COLO829 (cell line): ENCODE measurements at regions not wholly inside any gene's neighbourhood (a gene's known extent, or its start where the extent isn't known, plus 50 kb on each side); places are given as distances from the start of the nearest gene placed in this dataset.

Experiments used
- DNase-seq: peaks from one replicate; pipeline ENCODE4 v3.0.0; 2012; ENCODE audit warnings: low spot score

DNA sequence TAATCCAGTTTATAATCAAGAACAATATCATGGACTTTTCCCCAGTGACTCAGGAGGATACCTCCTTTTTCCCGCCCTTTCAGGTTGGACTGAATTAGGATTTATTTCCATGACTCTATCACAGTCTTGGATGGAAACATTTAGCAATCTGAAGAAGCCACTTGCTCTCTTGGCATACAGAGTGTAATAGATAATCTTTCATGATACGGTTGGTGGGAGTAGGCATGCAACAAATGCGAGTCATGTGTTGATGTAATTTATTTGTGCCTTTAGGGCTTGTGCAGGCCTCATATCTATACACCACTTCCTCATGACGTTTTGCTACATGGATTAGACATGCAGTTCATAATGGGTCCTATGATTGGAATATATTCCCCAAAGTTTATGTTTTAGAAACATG lies 54.2 kb upstream of the MCTP2 start:
- peak; percentile 26 for DNase-seq

DNA sequence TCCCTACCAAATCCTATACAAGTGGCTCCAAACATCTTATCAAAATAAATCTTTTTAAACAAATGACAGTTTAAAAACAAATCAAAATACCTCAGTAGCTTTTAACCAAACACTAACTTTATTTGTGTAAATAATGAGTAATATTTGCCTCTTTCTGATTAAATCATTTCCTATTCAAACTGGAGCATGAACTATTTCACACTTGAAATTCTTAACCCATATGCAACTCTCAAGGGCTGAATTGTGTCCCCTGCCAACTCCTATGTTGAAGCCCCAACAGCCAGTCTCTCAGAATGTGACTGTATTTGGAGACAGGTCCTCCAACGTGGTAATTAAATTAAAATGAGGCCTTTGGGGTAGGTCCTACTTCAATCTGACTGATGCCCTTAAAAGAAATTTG lies 55.9 kb upstream of the MCTP2 start:
- no peak for DNase-seq

DNA sequence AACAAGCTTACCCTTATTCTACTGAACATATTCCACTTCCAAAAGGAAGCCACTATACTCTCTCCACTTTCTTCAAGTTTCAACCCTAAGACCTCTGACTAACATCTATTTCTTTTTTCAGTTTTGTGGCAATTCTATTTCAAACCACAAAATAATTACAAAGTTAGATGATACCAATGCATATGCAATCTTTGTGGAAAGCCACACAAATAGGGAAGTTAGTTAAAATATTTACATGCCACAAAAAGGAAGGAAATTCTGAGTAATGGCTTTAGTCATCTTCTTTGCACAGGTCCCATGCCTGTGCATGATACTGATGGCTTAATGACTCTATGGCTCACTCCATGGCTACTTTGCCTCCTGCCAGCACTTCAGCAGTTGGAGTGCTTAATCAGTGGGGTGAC lies 57.0 kb upstream of the MCTP2 start:
- DNase-seq: no peak

DNA sequence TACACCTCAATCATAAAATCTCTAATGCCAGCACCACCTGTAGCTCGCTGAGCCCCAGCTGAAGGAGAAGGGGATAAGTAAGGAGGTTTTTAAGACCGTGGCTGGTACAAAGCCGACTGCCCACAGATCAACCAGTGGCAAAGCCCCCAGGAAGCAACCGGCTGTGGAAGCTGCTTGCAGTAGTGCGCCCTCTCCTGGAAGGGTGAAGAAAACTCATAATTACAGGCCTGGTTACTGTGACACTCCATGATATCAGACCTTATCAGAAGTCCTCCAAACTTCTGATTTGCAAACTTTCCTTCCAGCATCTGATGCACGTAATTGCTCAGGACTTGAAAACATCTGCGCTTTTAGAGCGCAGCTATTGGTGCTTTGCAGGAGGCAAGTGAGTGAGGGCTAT lies 63.1 kb upstream of the MCTP2 start:
- no peak for DNase-seq

- no peak for DNase-seq
These were observed 66.4 kb upstream of the MCTP2 start for GRCh38 chr15:94164971-94165370.

- DNase-seq: peak; percentile 74
These were observed 67.1 kb upstream of the MCTP2 start for GRCh38 chr15:94164202-94164807.

DNA sequence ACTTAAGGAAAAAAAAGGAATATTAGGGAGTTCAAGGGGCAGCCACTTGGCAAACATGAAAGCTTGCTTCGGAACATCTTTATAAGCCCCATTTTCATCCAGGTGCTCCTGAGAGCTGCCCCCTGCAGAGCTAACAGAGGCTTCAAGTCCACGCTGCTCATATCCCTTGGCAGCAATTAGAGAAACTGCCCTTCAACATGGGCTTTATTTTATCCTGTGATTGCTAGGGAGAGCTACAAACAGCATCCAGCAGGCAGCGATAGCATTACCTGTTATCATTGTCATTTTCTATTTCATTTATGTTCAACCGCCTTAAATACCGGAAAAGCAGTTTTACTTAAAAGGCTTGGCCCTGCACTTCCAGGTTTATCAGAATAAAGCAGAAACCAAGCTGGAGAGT lies 68.4 kb upstream of the MCTP2 start:
- DNase-seq: no peak

- DNase-seq: no peak
These were observed 77.1 kb upstream of the MCTP2 start for GRCh38 chr15:94154255-94154654.

- DNase-seq: no peak
These were observed 86.3 kb upstream of the MCTP2 start for GRCh38 chr15:94145046-94145445.

DNA sequence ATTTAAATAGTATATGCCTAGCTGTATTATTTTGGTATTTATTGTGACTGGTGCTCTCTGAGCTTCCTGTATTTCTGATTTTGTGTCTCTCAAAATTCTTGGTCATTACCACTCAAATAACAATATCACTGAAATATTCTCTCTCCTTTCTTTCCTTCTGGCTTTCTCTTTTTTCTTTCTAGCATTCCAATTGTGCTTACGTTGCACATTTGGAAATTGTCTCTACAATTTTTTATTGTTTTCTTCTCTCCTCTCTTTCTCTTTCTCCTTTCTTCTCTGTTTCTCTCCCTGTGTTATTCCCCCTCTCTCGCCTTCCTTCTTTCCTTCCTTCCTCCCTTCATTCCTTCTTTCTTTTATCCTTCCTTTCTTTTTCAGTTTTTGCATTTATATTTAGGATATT lies 89.6 kb upstream of the MCTP2 start:
- DNase-seq: no peak

DNA sequence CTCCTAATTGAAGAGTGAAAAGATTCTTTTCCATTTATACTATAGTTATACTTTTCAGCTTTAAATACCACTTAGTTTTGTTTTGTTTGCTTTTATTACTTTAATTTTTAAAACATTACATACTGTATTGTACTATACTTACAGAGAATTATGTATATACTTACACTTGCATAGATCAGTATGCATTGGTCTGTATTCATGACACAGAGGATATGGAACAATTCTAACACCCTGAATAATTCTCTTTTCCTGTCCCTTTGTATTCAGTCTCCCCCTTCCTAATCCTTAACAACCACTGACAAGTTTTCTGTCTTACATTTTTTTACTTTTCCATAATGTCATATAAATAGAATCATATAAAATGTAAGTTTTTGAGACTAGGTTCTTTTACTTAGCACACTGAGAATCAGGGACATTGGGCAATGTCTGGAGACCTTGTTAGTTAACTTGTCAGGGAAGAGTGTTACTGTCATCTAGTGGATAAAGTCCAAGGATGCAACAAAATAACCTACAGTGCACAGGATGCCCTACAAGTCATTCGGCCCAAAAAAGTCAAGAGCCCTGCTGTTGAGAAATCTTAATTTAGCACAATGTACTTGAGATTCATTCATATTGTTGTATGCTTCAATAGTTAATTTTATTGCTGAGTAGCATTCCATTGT lies 95.7 kb upstream of the MCTP2 start:
- no peak for DNase-seq

DNA sequence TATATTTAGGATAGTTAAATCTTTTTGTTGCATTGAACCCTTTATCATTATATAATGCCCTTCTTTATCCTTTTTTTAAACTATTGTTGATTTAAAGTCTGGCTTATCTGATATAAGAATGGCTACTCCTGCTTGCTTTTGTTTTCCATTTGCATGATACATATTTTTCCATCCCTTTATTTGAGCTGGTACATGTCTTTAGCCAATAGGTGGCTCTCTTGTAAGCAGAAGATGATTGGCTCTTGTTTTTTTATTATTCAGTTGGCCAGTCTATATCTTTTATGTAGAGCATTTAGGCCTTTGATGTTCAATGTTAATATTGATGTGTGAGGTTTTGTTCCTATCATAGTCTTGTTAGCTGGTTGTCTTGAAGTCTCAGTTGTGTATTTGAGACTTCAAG lies 99.5 kb upstream of the MCTP2 start:
- DNase-seq: no peak

- no peak for DNase-seq
These were observed 100.9 kb upstream of the MCTP2 start for GRCh38 chr15:94130504-94130903.

GRCh38 chr15:94127006-94127405 lies 104.4 kb upstream of the MCTP2 start:
- DNase-seq: no peak

DNA sequence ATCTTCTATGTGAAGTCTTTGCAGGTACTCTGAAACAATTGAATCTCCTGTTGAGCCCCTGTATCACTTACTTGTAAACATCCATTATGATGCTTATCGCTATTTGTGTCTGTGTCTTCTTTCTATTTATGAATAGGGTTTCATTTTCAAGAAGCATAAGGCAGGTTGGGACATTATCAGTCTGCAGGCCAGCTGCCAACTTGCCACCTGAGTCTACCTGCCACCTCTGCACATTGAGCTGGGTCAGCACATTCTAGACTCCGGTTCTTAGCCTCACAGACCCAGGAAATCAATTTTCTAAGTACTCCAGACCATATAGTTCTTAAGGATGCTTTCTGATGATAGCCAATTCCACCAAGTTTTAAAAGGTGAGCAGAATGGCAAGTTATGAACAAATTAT lies 105.7 kb upstream of the MCTP2 start:
- DNase-seq: no peak

DNA sequence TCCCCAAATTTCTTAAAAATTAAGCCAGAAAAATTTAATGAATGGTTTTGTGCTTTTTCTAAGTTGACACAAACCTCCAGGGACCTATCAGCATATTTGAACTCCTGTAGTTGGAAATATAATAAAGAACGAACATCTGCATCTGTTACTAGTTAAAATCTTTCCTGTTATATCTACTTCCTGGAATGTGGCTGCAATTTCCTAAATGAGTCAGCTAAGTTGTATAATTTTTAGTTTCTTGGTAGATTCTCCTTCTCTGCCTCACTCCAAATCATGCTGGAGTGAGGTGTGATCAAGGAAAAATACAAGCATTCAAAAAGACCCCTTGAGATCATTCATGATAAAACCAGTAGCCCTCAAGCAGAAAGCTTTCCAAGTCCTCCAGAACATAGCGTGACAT lies 106.2 kb upstream of the MCTP2 start:
- DNase-seq: no peak

DNA sequence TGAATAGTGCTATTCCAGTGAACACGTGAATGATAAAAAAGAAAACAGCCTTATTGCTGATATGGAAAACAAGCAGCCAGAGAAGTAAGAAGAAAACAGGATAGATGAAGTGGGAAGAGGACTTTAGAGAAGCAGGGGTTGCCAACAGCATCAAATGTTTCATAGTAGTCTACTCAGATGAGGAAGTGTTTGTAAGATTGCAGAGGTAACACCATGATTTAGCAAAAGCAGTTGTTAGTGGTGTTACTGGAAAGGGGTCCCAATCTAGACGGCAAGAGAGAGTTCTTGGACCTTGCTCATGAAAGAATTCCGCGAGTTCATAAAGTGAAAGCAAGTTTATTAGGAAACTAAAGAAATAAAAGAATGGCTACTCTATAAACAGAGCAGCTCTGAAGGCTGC lies 108.8 kb upstream of the MCTP2 start:
- DNase-seq: no peak

DNA sequence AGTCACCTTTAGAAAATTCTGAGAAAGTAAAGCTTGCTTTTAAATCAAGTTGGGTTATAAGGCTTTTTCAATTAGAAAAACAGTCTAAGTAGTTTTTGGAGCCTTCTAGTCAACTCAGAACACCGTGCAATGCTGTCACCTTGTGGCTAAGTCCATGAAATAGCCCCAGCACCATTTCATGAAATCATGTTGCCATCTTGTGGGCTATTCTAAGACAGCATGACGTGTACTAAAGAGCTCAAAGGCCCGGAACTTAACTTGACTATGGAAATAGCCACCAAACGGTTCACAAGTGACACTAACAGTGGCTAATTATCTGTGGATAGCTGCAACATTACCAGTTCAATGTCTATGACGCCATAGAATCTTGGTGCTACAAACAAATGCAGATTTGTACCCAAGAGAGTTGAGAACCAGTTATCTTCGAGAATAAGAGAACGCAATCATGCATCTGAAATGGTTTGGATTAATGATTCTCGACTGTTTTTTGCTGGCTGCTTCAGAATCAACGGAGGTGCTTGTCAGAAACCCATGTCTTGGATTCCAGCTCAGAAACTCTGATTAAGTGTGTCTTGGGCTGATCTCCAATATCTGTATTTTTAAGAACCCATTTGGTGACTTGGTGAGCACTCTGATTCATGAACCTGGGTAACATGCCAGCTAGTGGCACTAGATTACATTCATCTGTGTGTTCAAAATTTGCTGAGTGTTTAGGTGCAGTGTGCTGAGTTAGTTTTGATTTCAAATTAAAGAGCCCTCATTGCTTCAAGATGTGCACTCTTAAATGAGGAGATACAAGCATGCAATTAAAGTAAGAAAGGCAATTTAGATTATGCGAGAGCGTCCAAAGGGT lies 111.2 kb upstream of the MCTP2 start:
- DNase-seq: peak; percentile 91

GRCh38 chr15:94119298-94119811 lies 112.0 kb upstream of the MCTP2 start:
- no peak for DNase-seq

DNA sequence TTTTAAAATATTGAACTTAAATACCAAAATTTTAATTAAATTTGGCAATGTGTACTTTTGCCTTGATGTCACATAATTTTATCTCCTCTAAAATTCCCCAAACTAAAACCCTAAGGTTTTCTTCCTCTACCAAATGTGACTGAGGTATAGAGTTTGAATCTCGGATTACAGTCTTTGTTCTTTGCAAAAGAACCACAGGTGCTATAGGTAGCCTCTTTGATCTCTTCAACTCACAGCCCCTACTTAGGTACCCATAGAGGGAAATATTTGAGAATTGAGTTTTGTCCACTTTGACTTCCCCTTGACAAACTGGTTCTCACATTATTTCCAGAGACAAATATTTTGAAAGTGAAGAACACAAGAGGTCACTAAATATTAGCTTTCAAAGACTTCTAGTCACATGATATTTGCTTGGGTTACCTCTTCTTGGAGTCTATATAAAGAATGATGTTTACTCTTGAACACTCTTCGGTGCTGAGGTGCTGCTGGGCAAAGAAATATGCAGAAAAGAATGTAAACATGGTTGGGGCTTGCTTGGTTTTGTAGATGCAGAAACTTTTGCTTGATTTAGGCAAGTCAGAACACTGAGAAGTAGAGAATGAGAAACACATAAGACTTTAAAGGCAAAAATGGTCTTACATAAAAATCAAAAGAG lies 120.8 kb upstream of the MCTP2 start:
- DNase-seq: no peak

- no peak for DNase-seq
These were observed 123.7 kb upstream of the MCTP2 start for GRCh38 chr15:94107652-94108051.

GRCh38 chr15:94105760-94106159 lies 125.6 kb upstream of the MCTP2 start:
- DNase-seq: no peak

DNA sequence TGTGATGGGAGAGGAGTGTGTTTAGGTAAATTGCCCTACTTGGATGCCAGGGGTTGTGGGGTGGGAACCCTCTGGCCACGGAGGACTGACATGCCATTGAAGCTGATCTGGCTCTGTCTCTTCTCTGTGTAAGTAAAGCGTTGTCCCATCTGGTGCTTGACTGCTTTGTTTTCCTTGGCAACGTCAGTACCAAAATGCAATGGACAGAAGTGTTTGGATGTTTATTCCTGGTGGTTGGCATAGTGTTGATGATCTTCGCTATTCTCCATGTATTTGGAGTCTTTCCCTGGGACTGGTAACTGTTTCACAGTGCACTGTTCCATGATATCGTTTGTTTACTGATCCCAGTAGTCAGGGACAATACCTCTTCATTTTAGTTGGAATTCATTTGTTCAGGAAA lies 130.5 kb upstream of the MCTP2 start:
- DNase-seq: no peak
